H1 (cell line): ENCODE measurements at regions not wholly inside any gene's neighbourhood (a gene's known extent, or its start where the extent isn't known, plus 50 kb on each side); places are given as distances from the start of the nearest gene placed in this dataset.

ENCODE experiments used
- BRCA1 ChIP-seq: IDR thresholded peaks from 2 replicates; pipeline ENCODE4 v1.6.1; 2012; ENCODE audit warnings: low read depth, low read length, improper control_type of control experiment
- CHD2 ChIP-seq: IDR thresholded peaks from 2 replicates; pipeline ENCODE4 v1.6.1; 2012; ENCODE audit warnings: low read length, improper control_type of control experiment
- EP300 ChIP-seq, 2 experiments: IDR thresholded peaks; 1 replicate in 1 of 2; 2 replicates in 1 of 2; pipeline ENCODE4 v1.6.1; 2011 to 2012; ENCODE audit warnings: low read depth in 2 of 2, low read length in 2 of 2, mild to moderate bottlenecking in 2 of 2, borderline replicate concordance in 1 of 2, inconsistent platforms in 1 of 2, moderate library complexity in 1 of 2
- EZH2 ChIP-seq: fragments of 200-600 bp; sonication (generic); IDR thresholded peaks from 2 replicates; pipeline ENCODE4 v1.7.1; 2012; ENCODE audit warnings: low read depth, mild to moderate bottlenecking, moderate library complexity, low read length, inconsistent platforms; ENCODE audit not compliant: severe bottlenecking
- JUND ChIP-seq: IDR thresholded peaks from 2 replicates; pipeline ENCODE4 v1.6.1; 2011; ENCODE audit warnings: mild to moderate bottlenecking, improper control_type of control experiment, low read length
- KDM5A ChIP-seq: fragments of 200-600 bp; IDR thresholded peaks from 2 replicates; pipeline ENCODE4 v1.7.1; 2012; ENCODE audit warnings: mild to moderate bottlenecking, low read length, inconsistent platforms, mixed read lengths
- MAX ChIP-seq: IDR thresholded peaks from 2 replicates; pipeline ENCODE4 v1.6.1; 2012; ENCODE audit warnings: inconsistent platforms
- POLR2A ChIP-seq, 2 experiments: IDR thresholded peaks; 1 replicate in 1 of 2; 2 replicates in 1 of 2; pipeline ENCODE4 v1.6.1; 2011; ENCODE audit warnings: low read depth in 2 of 2, low read length in 2 of 2, mild to moderate bottlenecking in 2 of 2; ENCODE audit errors: control extremely low read depth in 1 of 2
- POLR2AphosphoS5 ChIP-seq: IDR thresholded peaks from 2 replicates; pipeline ENCODE4 v1.6.1; 2011; ENCODE audit warnings: low read depth, low read length
- RNF2 ChIP-seq: fragments of 200-900, 300-1000 bp; sonication (generic); IDR thresholded peaks from 2 replicates; pipeline ENCODE4 v1.7.1; 2016; ENCODE audit warnings: borderline replicate concordance, low read depth, mild to moderate bottlenecking, antibody characterized with exemption, low read length; ENCODE audit not compliant: poor library complexity, severe bottlenecking; ENCODE audit errors: missing control alignments
- TAF1 ChIP-seq: IDR thresholded peaks from 2 replicates; pipeline ENCODE4 v1.6.1; 2011; ENCODE audit warnings: mild to moderate bottlenecking, low read depth, low read length
- YY1 ChIP-seq: IDR thresholded peaks from 2 replicates; pipeline ENCODE4 v1.6.1; 2011; ENCODE audit warnings: low read depth, mild to moderate bottlenecking, low read length
- TF ChIP-seq, protein P1 (sequence below), 3 experiments: IDR thresholded peaks; 1 replicate in 2 of 3; 2 replicates in 1 of 3; pipeline versions ENCODE4 v1.5.1 to v1.6.1; 2011; ENCODE audit warnings: low read length in 3 of 3, mild to moderate bottlenecking in 3 of 3, inconsistent platforms in 2 of 3, low read depth in 1 of 3, moderate library complexity in 1 of 3; ENCODE audit not compliant: insufficient read depth in 1 of 3; ENCODE audit errors: control extremely low read depth in 1 of 3

GRCh38 chr21:14841511-14842472 lies 223.0 kb downstream of the NRIP1 start:
- TF ChIP-seq JUND (no peak), RNF2 (no peak), CHD2 (no peak), TAF1 (no peak), YY1 (no peak), POLR2A (IDR thresholded peaks at IDR 0.05; ENCODE audit: control extremely low read depth in 1 of 2, low read depth in 2 of 2, low read length in 2 of 2) (no peak), BRCA1 (no peak), KDM5A (no peak), EP300 (IDR thresholded peaks at IDR 0.05; ENCODE audit: borderline replicate concordance in 1 of 2, low read depth in 2 of 2, low read length in 2 of 2) (no peak), MAX (no peak), POLR2AphosphoS5 (no peak), EZH2 (no peak)
- TF ChIP-seq, protein P1, sequence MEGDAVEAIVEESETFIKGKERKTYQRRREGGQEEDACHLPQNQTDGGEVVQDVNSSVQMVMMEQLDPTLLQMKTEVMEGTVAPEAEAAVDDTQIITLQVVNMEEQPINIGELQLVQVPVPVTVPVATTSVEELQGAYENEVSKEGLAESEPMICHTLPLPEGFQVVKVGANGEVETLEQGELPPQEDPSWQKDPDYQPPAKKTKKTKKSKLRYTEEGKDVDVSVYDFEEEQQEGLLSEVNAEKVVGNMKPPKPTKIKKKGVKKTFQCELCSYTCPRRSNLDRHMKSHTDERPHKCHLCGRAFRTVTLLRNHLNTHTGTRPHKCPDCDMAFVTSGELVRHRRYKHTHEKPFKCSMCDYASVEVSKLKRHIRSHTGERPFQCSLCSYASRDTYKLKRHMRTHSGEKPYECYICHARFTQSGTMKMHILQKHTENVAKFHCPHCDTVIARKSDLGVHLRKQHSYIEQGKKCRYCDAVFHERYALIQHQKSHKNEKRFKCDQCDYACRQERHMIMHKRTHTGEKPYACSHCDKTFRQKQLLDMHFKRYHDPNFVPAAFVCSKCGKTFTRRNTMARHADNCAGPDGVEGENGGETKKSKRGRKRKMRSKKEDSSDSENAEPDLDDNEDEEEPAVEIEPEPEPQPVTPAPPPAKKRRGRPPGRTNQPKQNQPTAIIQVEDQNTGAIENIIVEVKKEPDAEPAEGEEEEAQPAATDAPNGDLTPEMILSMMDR (IDR thresholded peaks at IDR 0.05; ENCODE audit: control extremely low read depth in 1 of 3, insufficient read depth in 1 of 3, low read depth in 1 of 3, low read length in 3 of 3) = no peak
